Fibroblast of pulmonary artery (primary cell): ENCODE measurements at regions not wholly inside any gene's neighbourhood (a gene's known extent, or its start where the extent isn't known, plus 50 kb on each side); places are given as distances from the start of the nearest gene placed in this dataset.

Experiments
- DNase-seq: peaks from one replicate; pipeline ENCODE4 v3.0.0-alpha.2; 2010; ENCODE audit warnings: low read depth
- H3K4me3 ChIP-seq: replicated peaks from 2 replicates; pipeline ENCODE4 v1.5.1; 2011; ENCODE audit warnings: low read depth, mild to moderate bottlenecking, control low read depth, low read length, moderate library complexity
- TF ChIP-seq, protein P1 (sequence below): IDR thresholded peaks from 2 replicates; pipeline ENCODE4 v1.5.1; 2011; ENCODE audit warnings: mild to moderate bottlenecking, control low read depth, low read length, inconsistent platforms; ENCODE audit errors: missing control alignments

DNA sequence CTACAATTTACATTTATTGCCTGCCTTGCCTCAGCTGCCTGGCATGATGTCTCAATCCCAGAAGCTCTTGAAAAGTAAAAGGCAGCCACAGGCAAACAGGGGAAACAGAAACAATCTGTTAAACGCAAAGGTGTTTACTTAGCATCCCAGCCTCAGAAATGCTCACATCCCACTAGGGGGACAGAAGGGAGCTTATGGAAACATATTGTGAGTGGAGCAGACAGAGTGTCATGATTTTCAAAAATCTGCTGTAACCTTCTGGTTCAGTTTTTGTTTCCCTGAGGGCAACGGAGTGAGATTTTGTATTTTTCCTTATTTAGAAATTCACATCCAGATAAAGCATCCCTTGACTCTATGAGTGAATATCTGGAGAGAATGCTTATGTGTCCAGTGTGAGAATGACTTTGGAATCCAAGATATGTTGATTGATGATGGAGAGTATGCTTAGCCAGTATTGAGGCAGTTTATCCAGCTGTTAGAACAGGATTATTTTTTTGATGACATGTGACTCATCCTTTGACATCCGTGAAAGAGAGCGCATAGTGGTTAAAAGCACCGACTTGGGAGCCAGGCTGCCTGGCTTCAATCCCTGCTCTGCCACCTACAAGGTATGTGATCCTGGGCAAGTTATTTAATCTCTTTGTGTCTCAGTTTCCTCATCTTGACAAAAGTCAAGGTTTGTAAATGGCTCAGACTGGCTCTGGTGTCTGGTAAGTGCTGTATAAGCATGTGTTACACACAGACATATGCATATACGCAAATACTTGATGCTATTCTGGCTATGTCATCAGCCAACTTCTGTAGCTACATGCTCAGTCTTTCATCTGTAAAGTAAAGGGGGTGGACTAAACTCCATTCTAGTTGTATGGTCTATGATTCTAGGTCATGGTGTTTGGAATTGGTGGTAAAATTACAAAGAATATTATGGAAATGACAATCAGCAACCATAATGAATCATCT lies 381.2 kb downstream of the RAPGEF2 start:
- DNase-seq, result no peak
- TF ChIP-seq, protein P1, sequence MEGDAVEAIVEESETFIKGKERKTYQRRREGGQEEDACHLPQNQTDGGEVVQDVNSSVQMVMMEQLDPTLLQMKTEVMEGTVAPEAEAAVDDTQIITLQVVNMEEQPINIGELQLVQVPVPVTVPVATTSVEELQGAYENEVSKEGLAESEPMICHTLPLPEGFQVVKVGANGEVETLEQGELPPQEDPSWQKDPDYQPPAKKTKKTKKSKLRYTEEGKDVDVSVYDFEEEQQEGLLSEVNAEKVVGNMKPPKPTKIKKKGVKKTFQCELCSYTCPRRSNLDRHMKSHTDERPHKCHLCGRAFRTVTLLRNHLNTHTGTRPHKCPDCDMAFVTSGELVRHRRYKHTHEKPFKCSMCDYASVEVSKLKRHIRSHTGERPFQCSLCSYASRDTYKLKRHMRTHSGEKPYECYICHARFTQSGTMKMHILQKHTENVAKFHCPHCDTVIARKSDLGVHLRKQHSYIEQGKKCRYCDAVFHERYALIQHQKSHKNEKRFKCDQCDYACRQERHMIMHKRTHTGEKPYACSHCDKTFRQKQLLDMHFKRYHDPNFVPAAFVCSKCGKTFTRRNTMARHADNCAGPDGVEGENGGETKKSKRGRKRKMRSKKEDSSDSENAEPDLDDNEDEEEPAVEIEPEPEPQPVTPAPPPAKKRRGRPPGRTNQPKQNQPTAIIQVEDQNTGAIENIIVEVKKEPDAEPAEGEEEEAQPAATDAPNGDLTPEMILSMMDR, result no peak
- no peak overlapping the region for H3K4me3 ChIP-seq

DNA sequence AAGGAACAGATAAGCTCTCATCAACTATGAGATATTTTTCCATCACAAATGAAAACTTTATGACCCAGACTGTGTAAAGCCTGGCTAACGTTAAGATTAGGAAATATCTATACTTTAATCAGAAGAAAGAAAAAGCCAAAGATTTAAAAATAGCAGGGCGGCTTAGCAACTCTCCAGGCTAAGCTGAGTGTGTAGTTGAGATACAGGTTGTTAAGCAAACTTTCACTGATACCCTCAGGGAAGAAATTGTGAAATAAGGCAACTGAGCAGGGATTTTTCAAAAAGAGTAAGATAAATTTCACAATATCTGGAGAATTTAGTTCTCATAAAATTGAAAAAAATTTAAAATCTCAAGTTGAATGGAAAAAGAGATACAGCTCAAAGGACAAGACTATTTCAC lies 382.0 kb downstream of the RAPGEF2 start:
- DNase-seq, result no peak
- TF ChIP-seq, protein P1, result no peak
- no peak overlapping the region for H3K4me3 ChIP-seq

DNA sequence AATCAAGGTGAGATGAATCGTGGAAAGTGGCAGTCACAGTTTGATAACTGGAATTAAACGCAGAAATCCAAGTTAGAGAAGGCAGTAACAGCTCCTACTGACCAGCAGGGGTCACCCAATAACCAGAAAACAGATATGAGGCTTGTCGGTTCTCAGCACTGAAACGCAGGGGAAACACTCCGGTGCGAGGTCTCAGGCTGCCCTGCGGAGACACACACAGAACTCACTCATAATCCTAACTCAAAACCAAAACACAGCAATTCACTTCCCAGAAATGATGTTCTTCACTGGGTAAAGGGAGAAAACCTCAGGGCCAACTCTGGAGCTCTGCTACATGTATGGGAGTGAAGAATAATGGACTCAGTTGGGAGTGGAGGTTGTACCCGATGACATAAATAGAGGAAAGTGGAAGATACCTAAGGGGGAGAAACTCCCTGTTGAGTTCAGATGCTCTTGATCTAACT lies 384.4 kb downstream of the RAPGEF2 start:
- no peak overlapping the region for H3K4me3 ChIP-seq
- TF ChIP-seq, protein P1, result peak; percentile 84
- DNase-seq, result peak; percentile 87

DNA sequence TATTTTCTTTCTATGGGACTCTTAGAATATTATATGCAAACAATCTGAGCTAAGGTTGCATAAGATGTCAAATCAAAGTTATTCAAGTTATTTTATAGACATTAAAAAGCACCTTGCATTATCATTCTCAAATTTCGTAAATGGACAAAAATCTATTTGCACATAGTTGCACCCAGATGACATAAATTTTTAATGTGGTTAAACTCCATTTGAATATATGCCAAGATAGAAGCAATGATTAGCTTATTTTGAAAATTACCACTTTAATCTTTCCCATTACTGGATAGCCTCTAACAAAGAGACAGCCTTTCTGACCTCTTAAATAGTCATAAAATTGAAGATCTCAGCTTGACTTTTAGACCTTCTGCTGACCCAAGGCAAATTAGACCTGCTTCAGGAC lies 386.8 kb downstream of the RAPGEF2 start:
- TF ChIP-seq, protein P1, result no peak
- H3K4me3 ChIP-seq, result no peak overlapping the region
- DNase-seq, result no peak

DNA sequence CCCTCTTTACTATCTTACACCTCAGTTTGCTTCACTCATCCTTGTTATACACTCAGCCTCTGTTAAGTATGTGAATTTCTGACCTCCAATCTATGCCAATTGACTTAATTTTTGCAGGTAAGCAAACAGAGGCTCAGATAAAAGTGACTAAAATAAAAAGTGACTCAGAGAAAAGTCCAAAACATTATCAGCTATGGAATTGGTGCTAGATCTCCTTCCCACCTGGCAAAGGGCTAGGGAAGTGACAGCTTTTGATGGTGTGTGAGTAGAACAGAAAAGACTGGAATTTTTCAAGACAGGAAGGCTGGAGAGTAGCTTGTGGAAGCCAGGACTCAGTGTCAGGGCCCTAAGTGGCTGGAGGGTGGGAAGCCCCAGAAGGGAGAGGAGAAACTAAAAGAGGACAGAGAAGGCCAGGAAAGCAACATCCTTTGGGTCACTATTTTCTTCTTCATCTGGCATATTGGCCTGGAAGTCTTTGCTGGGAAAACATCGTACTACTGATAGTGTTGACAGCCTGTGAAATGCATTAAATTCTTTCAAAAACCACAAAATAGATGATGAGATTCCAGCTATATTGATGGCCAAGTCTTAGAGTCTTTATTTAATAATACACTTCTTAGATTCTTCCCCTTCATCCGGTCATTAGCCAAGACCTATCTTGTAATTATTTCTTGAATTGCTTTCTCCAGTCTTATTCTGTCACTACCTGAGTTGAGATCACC lies 392.8 kb downstream of the RAPGEF2 start:
- no peak overlapping the region for H3K4me3 ChIP-seq
- TF ChIP-seq, protein P1, result no peak
- no peak for DNase-seq

DNA sequence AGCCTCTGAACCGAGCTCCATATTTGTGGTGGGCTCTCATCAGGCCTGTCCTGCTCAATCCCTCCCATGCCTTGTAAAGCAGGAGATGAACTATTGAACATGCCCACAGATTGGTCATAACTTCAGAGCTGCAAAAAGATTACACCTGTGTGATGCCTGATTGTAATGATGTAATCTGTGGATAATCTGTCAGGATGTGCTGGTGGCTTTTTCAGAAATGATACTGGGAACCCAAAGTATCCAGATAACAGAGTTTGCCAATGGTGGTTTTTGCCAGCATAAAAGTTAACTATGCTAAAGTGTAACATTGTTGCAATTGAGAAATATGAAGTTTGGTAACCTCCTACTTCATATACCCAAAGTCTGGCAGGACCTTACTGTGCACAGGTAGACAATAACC lies 393.4 kb downstream of the RAPGEF2 start:
- TF ChIP-seq, protein P1, result no peak
- no peak for DNase-seq
- H3K4me3 ChIP-seq, result no peak overlapping the region
